Tibial nerve (tissue), 3 donors: ENCODE measurements at regions not wholly inside any gene's neighbourhood (a gene's known extent, or its start where the extent isn't known, plus 50 kb on each side); places are given as distances from the start of the nearest gene placed in this dataset.

Experiments used
- POLR2A ChIP-seq, 2 donors: fragments of 450-650 bp; IDR thresholded peaks; one replicate each; pipeline ENCODE4 v1.6.1; 2017; ENCODE audit warnings: antibody characterized with exemption in 2 of 2, mild to moderate bottlenecking in 2 of 2, moderate library complexity in 2 of 2
- TF ChIP-seq, protein P1 (sequence below), 5 experiments: fragments of 200-600 bp in 3 of 5; fragments of 450-650 bp in 2 of 5; sonication (generic) in 3 of 5; IDR thresholded peaks; one replicate each; pipeline ENCODE4 v1.5.1; 2016 to 2019; ENCODE audit warnings: antibody characterized with exemption in 5 of 5, mild to moderate bottlenecking in 3 of 5, moderate library complexity in 2 of 5

DNA sequence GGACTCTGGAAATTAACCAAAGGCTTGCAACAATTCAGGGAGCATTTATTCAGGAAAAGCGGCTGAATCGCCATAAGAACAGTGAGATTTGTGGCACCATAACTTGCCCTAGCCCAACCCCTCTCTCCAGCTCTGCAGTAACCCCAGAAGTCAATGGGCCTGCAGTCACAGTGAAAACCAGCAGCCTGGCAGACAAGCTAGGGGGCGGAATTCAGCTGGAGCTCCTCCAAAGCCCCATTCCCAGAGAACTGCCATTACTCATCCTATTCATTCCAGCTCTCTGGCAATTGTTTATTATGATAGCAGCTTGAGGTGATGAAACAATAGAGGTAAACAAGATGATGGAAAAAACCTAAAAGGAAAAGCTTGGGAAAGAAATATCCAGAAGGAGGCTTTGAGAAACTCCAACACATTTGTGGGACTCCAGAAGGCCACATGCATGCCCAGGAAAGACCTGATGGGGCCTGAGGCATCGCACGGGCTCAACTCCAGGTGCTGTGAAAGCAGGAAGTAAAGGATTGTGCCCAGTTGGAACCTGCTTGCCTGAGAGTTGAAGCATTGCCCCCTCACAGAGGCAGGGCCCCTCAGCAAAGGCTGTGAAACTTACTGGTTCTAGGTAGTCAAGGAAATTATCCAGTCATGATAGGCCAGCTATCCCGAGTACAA, 126.7 kb downstream of the TWIST2 start:
- TF ChIP-seq, protein P1, sequence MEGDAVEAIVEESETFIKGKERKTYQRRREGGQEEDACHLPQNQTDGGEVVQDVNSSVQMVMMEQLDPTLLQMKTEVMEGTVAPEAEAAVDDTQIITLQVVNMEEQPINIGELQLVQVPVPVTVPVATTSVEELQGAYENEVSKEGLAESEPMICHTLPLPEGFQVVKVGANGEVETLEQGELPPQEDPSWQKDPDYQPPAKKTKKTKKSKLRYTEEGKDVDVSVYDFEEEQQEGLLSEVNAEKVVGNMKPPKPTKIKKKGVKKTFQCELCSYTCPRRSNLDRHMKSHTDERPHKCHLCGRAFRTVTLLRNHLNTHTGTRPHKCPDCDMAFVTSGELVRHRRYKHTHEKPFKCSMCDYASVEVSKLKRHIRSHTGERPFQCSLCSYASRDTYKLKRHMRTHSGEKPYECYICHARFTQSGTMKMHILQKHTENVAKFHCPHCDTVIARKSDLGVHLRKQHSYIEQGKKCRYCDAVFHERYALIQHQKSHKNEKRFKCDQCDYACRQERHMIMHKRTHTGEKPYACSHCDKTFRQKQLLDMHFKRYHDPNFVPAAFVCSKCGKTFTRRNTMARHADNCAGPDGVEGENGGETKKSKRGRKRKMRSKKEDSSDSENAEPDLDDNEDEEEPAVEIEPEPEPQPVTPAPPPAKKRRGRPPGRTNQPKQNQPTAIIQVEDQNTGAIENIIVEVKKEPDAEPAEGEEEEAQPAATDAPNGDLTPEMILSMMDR (IDR thresholded peaks at IDR 0.05): peak in 1 of 5 experiments; percentile 7
- no peak for TF ChIP-seq POLR2A (IDR thresholded peaks at IDR 0.05)
